HG03108 (cell line): ENCODE measurements at regions not wholly inside any gene's neighbourhood (a gene's known extent, or its start where the extent isn't known, plus 50 kb on each side); places are given as distances from the start of the nearest gene placed in this dataset.
"Not testable (repeated sequence)": the region's sequence is repeated elsewhere in the genome, so short reads cannot be mapped to it uniquely, and the experiment has no call there.

Experiments used
- ATAC-seq: cut with Tn5 transposase; IDR thresholded peaks from one replicate; pipeline ENCODE4 v1.9.1; 2021; ENCODE audit warnings: moderate library complexity; ENCODE audit not compliant: unreplicated experiment

DNA sequence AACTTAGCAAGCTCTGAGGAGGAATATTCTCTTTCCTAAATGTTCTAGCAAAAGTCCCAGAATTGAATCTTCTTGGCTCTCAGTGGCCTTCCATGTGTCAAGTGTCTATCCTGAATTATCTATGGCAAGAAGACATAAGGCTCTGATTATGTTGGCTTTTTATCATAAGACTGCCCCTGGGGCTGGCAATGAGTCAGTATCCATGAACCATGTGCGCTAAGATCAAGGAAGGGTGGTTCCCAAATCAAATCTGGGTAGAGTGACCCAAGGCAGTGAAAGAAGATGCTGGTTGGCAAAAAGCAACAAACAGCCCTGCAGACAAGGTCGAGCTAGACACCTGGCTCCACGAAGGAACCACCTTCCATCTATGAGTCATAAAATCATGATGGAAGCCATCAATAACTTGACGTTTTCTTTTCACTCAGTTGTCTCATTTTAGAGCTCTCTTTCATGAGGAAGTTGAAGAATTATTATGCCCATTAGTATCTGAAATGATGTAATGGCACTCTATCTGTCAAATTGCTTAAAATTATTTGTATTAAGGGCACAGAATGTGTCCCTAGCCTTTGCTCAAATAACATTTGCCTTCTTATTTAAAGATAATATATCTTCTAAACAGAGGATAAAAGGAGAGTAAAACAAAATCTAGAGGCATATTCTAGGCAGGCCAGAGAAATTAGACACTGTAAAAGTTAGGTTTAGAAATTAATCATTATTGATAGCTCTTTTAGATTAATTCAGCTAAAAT, 657.7 kb upstream of the GOT2 start:
- ATAC-seq = no peak

DNA sequence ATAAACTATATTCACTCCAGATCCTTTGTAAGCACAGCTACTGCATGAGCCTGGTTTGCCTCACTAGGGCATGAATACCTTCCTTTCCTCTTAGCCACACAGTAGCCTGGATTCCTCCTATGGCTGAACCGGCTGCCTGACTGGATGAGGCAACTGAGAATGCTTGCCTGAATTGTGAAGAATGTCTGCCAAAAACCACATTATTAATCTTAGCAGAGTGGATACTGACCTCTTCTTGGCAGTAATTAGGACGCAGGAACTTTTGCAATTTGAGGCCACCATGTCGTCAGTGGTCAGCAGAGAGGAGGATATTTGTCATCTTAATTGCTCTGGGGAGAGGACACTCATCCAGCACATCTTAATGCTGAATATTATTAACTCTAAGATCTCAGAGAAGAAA, 651.8 kb upstream of the GOT2 start:
- no peak for ATAC-seq

DNA sequence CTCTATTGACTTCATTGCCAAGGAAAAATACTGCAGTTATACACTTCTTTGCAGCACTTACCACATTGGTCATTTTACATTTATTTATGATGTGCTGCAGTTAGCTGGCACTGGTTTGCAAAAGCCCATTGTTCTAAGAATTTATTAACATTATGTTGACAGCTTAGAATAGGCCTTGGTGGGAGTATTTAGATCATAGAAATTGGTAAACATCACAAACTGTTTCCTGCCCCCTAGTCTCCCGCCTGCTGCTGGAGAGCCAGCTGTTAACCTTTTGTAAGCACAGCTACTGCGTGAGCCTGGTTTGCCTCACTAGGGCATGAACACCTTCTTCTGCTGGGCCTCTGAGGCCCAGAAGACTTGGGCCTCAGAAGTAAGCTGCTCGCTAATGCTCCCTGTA, 651.4 kb upstream of the GOT2 start:
- no peak for ATAC-seq

DNA sequence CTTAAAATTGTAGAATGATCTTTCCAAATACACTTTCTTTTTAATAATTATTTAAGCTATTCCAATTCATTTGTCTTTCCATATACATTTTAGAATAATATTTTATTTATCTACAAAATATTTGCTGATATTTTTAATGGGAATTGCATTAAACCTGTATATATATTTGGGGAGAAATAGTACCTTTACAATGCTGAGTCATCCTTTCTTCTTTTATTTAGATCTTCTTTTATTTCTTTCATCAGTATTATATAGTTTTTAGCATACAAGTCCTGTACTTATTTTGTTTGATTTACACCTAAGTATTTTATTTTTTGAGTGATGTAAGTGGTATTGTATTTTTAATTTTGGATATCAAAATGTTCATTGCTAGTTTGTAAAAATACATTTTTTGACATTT, 639.5 kb upstream of the GOT2 start:
- no peak for ATAC-seq

DNA sequence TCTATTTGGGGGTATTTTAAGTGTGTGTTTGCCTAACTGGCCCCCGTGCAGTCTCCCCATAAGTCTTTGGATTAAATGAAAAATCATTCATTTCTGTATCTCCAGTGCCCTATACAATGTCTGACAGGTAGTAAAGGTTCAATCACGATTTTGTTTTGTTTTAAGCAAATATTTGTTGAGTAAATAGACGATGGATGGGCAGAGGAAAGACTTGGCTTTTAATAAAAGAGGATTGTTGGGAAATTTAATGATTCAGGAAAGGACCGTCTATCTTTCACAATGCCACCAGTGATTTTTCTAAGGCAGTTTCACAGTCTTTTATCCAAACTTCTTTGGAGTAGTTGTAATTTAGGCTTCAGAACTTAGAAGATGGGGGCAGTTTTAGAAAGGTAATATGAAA, 636.6 kb upstream of the GOT2 start:
- no peak for ATAC-seq

- ATAC-seq = no peak
Observed at GRCh38 chr16:59369523-59369922, 635.4 kb upstream of the GOT2 start.

- ATAC-seq = no peak
Observed at GRCh38 chr16:59368586-59368985, 634.5 kb upstream of the GOT2 start.

- no peak for ATAC-seq
Observed at GRCh38 chr16:59356709-59357108, 622.6 kb upstream of the GOT2 start.

DNA sequence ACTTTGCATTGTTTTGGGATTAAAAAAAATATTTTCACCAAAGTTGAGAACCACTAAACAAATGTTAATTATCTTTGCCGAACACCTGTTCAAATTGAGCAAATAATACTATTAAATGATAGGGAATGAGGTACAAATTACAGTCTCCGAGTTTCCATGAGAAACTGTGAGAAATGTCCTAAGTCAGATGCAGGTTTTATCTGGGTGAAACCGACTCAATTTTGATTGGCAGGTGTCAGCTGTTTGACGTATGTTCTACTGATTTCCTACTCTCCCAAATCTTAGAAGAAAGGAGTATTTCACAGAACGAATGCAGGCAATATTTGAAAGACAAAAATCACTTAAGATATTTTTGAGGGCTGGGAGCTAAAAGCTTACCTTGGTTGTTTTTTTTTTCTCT, 622.0 kb upstream of the GOT2 start:
- ATAC-seq = no peak

DNA sequence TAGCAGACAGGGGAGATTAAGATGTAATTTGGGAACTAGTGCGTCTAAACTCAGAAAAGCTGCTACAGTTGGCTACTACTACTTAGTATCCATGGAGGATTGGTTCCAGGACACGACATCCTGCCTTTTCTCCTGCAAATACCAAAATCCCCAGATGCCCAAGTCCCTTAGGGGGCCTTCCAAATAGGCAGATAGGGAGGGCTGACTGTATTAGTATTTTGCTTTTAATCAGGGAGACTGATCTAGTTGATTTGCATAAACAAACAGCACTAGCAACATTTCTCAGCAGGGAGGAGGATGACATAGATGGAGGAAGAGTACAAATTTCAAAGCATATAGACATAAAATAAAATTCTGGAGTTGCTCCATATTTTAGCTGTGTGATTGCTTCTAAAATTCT, 621.6 kb upstream of the GOT2 start:
- ATAC-seq = no peak

DNA sequence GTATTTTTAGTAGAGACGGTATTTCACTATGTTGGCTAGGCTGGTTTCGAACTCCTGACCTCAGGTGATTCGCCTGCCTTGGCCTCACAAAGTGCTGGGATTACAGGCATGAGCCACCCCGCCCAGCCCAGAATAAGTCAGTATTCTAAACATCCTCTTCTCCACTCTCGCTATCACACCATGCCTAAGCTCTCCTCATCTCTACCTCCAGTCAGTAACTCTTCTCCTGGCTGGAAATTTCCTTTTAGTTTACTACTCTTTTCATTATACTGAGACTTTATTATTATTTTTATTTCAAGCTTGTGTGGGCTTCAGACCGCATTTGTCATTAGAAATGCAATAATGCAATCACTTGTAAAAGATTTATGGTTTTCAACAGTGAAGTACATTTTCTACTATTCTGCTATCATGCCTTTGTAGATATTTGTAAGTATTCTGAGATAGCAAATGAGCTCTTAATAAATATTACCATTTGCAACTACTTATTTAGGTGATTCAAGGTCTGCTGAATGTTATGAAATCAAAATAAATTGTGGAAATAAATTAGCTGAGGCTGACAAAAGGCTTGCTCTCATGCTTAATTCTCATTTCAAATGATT, 617.3 kb upstream of the GOT2 start:
- ATAC-seq = no peak

- no peak for ATAC-seq
Observed at GRCh38 chr16:59350670-59351069, 616.6 kb upstream of the GOT2 start.

GRCh38 chr16:59342669-59343068, 608.6 kb upstream of the GOT2 start:
- no peak for ATAC-seq

- no peak for ATAC-seq
Observed at GRCh38 chr16:59341368-59341767, 607.3 kb upstream of the GOT2 start.

DNA sequence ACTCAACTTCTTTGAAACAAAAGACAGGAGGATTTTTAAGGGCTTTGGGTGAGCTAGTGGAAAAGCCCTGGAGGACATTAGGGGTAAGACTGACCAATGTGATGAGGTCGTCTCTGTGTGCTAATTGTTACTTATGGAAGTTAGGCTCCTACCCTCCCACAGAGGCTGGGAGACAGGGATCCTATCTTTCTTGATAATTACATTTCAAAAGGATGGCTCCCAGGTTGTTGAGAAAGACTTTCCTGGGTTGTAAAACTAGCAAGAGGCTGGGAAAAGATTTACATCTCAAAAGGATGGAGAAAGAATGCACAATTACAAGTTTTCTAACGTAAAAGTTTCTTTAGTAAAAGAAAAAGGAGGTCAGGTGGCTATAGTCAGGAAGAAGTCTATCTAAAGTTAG, 605.8 kb upstream of the GOT2 start:
- no peak for ATAC-seq

DNA sequence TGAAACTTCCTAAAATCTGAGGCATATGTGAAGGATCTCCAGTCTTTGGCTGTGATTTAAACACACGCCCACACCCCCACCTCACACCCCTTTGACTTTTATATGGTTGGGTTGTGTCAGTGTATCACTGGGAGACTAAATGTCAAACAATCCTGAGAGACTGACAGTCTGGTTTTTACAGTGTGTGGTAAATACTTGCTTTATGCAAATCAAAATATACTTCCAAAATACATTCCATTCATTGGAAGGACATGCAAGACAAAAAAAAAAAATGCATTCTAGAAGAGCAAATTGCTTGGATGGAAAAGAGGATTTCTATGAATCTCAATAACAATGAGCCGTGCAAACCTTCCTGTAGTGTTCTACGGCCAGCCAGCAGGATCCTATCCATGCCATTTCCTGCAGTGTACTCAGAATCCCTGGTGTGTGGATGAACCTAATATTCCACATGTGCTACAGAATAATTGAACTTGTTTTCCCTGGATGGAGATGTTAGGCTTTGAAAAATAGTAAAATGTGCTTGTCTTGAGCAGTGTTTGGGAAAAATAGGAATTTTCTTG, 602.1 kb upstream of the GOT2 start:
- ATAC-seq = no peak

- not testable (repeated sequence) for ATAC-seq
Observed at GRCh38 chr16:59331708-59332107, 597.6 kb upstream of the GOT2 start.

DNA sequence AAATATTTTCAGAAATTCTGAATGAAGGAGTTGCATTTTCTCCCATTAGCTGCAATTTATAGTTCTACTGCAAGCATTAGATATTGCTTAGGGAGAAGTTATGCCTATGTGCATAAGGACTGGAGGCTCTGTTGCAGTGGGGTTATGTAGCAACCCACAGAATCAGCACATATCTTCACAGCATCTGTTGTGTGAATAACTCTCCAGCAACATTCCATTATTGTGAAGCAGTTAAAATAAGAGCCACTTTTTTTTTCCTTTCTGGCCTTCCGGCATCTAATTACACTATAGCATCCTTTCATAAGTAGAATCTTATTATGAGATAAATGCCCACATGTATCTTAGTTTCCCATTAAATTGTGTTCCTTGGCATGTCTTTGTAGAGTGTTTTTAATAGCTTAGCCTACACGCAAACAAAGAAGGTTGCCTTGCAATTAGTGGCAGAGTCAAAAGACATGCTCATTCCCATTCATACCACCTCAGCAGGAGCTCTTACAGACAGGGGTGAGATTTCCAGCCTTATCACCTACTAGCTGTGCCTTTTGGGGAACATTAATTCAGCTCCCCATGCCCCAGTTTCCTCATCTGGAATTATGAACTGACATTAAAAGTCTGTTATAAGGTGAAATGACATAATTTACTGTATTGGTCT, 596.0 kb upstream of the GOT2 start:
- ATAC-seq = no peak

- no peak for ATAC-seq
Observed at GRCh38 chr16:59328961-59329360, 594.8 kb upstream of the GOT2 start.

GRCh38 chr16:59327894-59328293, 593.8 kb upstream of the GOT2 start:
- ATAC-seq = no peak

DNA sequence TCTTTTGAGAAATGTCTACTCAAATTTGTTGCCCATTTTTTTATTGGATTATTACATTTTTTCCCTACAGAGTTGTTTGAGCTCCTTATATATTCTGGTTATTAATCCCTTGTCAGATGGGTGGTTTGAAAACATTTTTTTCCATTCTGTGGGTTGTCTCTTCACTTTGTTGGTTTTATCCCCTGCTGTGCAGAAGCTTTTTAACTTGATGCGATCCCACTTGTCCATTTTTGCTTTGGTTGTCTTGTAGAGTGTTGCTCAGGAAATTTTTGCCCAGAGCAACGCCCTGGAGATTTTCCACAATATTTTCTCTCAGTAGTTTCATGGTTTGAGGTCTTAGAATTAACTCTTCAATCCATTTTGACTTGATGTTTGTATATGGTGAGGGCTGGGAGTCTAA, 592.8 kb upstream of the GOT2 start:
- ATAC-seq = no peak

DNA sequence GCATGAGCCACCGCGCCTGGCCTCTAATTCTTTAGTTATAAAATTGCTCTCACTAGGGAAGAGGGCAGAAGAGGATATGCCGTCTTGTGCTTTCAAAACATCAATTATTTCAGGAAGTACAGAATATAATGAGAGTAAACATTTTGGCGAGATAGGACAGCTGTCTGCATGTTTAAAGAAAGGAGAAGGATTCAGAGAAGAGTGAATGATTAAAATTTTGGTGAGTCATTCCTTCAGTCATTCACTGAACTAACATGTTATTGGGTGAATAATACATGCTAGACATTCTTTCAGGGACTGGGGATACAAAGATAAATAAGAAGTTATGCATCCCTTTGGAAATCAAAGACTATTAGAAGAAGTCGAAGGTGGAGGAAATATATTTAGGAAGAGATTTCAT, 590.3 kb upstream of the GOT2 start:
- no peak for ATAC-seq
